ENCODE measurements at regions not wholly inside any gene's neighbourhood (a gene's known extent, or its start where the extent isn't known, plus 50 kb on each side); places are given as distances from the start of the nearest gene placed in this dataset.

DNA sequence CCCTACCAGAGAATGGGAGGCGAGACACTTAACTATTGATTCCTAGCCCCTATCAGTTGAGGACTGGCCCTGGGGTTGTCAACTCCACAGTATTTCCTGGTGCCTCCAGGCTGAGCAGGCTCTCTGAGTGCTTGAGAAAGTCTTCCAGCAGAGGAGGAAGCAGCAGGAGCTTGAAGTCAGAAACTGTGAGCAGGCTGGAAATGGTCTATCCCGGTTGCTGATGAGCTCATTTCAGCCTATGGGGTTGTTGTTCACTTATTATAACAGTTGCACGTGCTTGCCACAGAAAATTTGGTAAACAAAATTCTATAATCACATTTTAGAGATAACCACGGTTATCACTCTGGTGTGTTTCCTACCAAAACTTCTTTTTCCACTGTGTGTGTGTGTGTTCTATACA, 254.7 kb upstream of the THUMPD2 start:
- TF ChIP-seq HOXD13 (CRISPR knock-in tag; IDR thresholded peaks at IDR 0.05; ENCODE audit: borderline replicate concordance) (no peak), ZNF785 (tag by site-specific recombination; IDR thresholded peaks at IDR 0.05) (no peak), ZBTB8A (tag by site-specific recombination; IDR thresholded peaks at IDR 0.05) (no peak), ZEB2 (tag by site-specific recombination; IDR thresholded peaks at IDR 0.05) (no peak), SALL2 (tag by site-specific recombination; IDR thresholded peaks at IDR 0.05; ENCODE audit: borderline replicate concordance) (no peak), ZNF560 (tag by site-specific recombination; IDR thresholded peaks at IDR 0.05; ENCODE audit: borderline replicate concordance) (no peak), OVOL3 (tag by site-specific recombination; IDR thresholded peaks at IDR 0.05) (no peak), ZNF311 (tag by site-specific recombination; IDR thresholded peaks at IDR 0.05; ENCODE audit: borderline replicate concordance) (no peak), RBAK (tag by site-specific recombination; IDR thresholded peaks at IDR 0.05) (no peak)
- TF ChIP-seq, protein P1, sequence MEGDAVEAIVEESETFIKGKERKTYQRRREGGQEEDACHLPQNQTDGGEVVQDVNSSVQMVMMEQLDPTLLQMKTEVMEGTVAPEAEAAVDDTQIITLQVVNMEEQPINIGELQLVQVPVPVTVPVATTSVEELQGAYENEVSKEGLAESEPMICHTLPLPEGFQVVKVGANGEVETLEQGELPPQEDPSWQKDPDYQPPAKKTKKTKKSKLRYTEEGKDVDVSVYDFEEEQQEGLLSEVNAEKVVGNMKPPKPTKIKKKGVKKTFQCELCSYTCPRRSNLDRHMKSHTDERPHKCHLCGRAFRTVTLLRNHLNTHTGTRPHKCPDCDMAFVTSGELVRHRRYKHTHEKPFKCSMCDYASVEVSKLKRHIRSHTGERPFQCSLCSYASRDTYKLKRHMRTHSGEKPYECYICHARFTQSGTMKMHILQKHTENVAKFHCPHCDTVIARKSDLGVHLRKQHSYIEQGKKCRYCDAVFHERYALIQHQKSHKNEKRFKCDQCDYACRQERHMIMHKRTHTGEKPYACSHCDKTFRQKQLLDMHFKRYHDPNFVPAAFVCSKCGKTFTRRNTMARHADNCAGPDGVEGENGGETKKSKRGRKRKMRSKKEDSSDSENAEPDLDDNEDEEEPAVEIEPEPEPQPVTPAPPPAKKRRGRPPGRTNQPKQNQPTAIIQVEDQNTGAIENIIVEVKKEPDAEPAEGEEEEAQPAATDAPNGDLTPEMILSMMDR (tag by site-specific recombination; IDR thresholded peaks at IDR 0.05), result no peak
- TF ChIP-seq, protein P2, sequence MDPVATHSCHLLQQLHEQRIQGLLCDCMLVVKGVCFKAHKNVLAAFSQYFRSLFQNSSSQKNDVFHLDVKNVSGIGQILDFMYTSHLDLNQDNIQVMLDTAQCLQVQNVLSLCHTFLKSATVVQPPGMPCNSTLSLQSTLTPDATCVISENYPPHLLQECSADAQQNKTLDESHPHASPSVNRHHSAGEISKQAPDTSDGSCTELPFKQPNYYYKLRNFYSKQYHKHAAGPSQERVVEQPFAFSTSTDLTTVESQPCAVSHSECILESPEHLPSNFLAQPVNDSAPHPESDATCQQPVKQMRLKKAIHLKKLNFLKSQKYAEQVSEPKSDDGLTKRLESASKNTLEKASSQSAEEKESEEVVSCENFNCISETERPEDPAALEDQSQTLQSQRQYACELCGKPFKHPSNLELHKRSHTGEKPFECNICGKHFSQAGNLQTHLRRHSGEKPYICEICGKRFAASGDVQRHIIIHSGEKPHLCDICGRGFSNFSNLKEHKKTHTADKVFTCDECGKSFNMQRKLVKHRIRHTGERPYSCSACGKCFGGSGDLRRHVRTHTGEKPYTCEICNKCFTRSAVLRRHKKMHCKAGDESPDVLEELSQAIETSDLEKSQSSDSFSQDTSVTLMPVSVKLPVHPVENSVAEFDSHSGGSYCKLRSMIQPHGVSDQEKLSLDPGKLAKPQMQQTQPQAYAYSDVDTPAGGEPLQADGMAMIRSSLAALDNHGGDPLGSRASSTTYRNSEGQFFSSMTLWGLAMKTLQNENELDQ (tag by site-specific recombination; IDR thresholded peaks at IDR 0.05; ENCODE audit: low read depth), result no peak
- TF ChIP-seq, protein P3, sequence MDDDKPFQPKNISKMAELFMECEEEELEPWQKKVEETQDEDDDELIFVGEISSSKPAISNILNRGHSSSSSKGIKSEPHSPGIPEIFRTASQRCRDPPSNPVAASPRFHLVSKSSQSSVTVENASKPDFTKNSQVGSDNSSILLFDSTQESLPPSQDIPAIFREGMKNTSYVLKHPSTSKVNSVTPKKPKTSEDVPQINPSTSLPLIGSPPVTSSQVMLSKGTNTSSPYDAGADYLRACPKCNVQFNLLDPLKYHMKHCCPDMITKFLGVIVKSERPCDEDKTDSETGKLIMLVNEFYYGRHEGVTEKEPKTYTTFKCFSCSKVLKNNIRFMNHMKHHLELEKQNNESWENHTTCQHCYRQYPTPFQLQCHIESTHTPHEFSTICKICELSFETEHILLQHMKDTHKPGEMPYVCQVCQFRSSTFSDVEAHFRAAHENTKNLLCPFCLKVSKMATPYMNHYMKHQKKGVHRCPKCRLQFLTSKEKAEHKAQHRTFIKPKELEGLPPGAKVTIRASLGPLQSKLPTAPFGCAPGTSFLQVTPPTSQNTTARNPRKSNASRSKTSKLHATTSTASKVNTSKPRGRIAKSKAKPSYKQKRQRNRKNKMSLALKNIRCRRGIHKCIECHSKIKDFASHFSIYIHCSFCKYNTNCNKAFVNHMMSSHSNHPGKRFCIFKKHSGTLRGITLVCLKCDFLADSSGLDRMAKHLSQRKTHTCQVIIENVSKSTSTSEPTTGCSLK (tag by site-specific recombination; IDR thresholded peaks at IDR 0.05), result no peak
